ENCODE measurements at regions not wholly inside any gene's neighbourhood (a gene's known extent, or its start where the extent isn't known, plus 50 kb on each side); places are given as distances from the start of the nearest gene placed in this dataset.

DNA sequence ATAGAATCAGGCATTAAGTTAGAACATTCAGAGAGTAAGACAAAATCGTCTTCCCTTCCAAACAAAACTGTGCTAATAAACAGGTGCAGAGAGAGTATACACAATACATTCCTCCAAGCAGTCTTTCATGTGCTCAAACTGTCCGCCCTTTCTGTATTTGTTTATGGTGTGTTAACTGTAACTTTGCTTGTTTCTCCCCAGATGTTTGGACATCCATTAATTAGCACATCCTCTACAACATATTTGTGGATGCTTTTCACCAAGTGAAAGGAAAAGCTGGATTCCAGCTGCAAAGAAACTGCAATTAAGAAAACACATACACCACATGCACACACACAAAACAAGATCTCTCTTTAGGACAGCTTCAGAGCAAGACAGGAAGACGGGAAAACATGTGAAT lies 912.6 kb downstream of the NTRK3 start:
- no peak overlapping the region for H3K4me3 ChIP-seq (ENCODE audit: low read depth, low read length)
- H3K9me3 ChIP-seq (ENCODE audit: control insufficient read depth, insufficient read depth, low read depth, low read length): no peaks in the 10 kb centered on the region
- H3K36me3 ChIP-seq (ENCODE audit: control insufficient read depth in 2 of 2, insufficient read depth in 1 of 2, low read length in 2 of 2): no peaks in the 10 kb centered on the region
- ChIA-PET POLR2A (no interaction called here), CTCF (no interaction called here)
- H3K4me1 ChIP-seq (ENCODE audit: control insufficient read depth, insufficient read depth, low read length): peaks cover 3% of the 10 kb centered on the region; the same call in 1 of the 2 replicates
- TF ChIP-seq HOXC10 (CRISPR knock-in tag; IDR thresholded peaks at IDR 0.05): no peak
- TF ChIP-seq ZNF660 (tag by site-specific recombination; IDR thresholded peaks at IDR 0.05): no peak
- no peak for TF ChIP-seq ZNF239 (tag by site-specific recombination; IDR thresholded peaks at IDR 0.05)
- no peak for TF ChIP-seq PRDM2 (tag by site-specific recombination; IDR thresholded peaks at IDR 0.05; ENCODE audit: borderline replicate concordance)
- TF ChIP-seq ZNF274 (IDR thresholded peaks at IDR 0.05; ENCODE audit: low read length): no peak
- no peak for TF ChIP-seq ZNF274 (tag by site-specific recombination; IDR thresholded peaks at IDR 0.05; ENCODE audit: borderline replicate concordance)
- no peak for TF ChIP-seq REST (tag by site-specific recombination; IDR thresholded peaks at IDR 0.05)
- no peak for TF ChIP-seq ZNF341 (tag by site-specific recombination; IDR thresholded peaks at IDR 0.05; ENCODE audit: low read depth)
- no peak for TF ChIP-seq ZBTB44 (tag by site-specific recombination; IDR thresholded peaks at IDR 0.05)
- no peak for TF ChIP-seq ZNF416 (tag by site-specific recombination; IDR thresholded peaks at IDR 0.05)
- TF ChIP-seq ZBTB48 (tag by site-specific recombination; IDR thresholded peaks at IDR 0.05): no peak
- no peak for TF ChIP-seq GFI1B (tag by site-specific recombination; IDR thresholded peaks at IDR 0.05)
- TF ChIP-seq, protein P1, sequence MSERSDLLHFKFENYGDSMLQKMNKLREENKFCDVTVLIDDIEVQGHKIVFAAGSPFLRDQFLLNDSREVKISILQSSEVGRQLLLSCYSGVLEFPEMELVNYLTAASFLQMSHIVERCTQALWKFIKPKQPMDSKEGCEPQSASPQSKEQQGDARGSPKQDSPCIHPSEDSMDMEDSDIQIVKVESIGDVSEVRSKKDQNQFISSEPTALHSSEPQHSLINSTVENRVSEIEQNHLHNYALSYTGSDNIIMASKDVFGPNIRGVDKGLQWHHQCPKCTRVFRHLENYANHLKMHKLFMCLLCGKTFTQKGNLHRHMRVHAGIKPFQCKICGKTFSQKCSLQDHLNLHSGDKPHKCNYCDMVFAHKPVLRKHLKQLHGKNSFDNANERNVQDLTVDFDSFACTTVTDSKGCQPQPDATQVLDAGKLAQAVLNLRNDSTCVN (tag by site-specific recombination; optimal IDR thresholded peaks at IDR 0.05): no peak
- TF ChIP-seq, protein P2, sequence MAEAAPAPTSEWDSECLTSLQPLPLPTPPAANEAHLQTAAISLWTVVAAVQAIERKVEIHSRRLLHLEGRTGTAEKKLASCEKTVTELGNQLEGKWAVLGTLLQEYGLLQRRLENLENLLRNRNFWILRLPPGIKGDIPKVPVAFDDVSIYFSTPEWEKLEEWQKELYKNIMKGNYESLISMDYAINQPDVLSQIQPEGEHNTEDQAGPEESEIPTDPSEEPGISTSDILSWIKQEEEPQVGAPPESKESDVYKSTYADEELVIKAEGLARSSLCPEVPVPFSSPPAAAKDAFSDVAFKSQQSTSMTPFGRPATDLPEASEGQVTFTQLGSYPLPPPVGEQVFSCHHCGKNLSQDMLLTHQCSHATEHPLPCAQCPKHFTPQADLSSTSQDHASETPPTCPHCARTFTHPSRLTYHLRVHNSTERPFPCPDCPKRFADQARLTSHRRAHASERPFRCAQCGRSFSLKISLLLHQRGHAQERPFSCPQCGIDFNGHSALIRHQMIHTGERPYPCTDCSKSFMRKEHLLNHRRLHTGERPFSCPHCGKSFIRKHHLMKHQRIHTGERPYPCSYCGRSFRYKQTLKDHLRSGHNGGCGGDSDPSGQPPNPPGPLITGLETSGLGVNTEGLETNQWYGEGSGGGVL (tag by site-specific recombination; IDR thresholded peaks at IDR 0.05): no peak
- TF ChIP-seq ZNF10 (tag by site-specific recombination; IDR thresholded peaks at IDR 0.05): no peak
- no peak overlapping the region for H3K27ac ChIP-seq (ENCODE audit: extremely low read depth, low read depth, low read length)
